Transverse colon (tissue), 3 donors: ENCODE measurements at regions not wholly inside any gene's neighbourhood (a gene's known extent, or its start where the extent isn't known, plus 50 kb on each side); places are given as distances from the start of the nearest gene placed in this dataset.

Experiments
- CTCF ChIP-seq, 5 experiments: fragments of 200-600 bp in 3 of 5; fragments of 450-650 bp in 2 of 5; sonication (generic) in 3 of 5; IDR thresholded peaks; 1 replicate in 2 of 5; 2 replicates in 3 of 5; pipeline ENCODE4 v1.5.1; 2016 to 2017; ENCODE audit warnings: antibody characterized with exemption in 5 of 5, inconsistent platforms in 3 of 5, mild to moderate bottlenecking in 2 of 5, moderate library complexity in 1 of 5
- POLR2A ChIP-seq: fragments of 450-650 bp; IDR thresholded peaks from one replicate; pipeline ENCODE4 v1.6.1; 2016; ENCODE audit warnings: antibody characterized with exemption, mild to moderate bottlenecking, moderate library complexity

- TF ChIP-seq POLR2A: no peak
- no peak for TF ChIP-seq CTCF (IDR thresholded peaks at IDR 0.05)
These were observed 217.5 kb downstream of the PLA2G4A start for GRCh38 chr1:187046293-187046692.
